Stimulated activated CD4-positive, alpha-beta T cell treated with anti-CD3 and anti-CD28 coated beads, Interleukin-4, amount 100 ng/mL, for 24 hours (primary cell): ENCODE measurements at regions not wholly inside any gene's neighbourhood (a gene's known extent, or its start where the extent isn't known, plus 50 kb on each side); places are given as distances from the start of the nearest gene placed in this dataset.

Experiments
- DNase-seq: peaks from one replicate; pipeline ENCODE4 v3.0.0-alpha.2; 2020

DNA sequence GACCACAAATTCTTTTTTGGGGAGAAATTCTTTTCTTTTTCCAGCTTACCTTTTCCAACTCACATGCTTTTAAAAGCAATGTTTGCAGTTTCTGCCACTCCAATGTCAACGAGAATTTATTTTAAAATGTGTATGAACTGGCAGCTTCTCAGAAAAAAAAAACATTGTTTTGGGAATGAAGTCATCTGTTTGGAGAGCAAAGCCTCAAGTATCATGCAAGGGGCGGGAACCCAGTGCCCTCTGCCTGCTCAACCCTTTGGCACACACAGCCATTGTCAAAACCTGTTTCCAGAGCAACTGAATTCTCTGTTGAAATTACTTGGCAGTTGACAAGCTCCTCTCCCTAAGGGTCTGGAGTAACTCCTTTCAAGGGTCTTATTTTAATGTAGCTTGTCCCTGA is 128.5 kb downstream of the QPCT start:
- DNase-seq: no peak

DNA sequence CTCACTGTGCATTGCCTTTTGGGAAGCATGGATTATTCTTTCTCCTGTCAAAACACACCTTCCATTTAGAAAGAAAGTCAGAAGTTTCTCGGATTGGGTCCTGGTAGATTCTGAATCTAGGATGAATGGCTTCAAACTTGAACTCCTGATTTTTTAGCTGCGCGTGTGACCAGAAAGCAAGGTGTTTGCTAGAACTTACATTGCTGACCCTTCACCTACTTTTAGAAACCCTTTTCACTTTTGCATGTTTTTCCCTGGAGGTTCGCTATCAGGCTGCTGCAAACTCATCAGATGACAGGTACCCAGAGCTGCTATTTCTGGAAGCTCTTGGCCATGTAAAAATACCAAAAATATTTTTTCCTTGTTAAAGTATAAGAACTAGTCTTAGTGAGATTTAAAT is 132.0 kb downstream of the QPCT start:
- no peak for DNase-seq

DNA sequence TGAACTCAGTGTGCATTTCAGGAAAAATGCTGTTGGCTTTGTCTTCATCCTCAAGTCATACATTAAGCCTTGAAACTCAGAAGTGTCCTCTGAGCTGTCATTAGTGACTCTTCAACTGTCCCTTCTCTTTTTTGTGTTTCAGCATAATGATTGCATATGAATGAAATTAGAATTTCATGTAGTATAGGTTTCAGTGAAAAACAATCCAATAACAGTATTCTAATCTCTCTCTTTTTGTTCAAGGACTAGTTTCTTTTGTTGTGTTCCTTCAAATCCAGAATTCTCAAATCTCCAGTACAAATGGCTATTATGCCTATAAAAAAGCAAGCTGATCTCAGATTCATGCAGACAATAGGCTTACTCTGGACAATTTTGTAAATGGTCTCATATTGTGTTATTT is 133.5 kb downstream of the QPCT start:
- DNase-seq: no peak

DNA sequence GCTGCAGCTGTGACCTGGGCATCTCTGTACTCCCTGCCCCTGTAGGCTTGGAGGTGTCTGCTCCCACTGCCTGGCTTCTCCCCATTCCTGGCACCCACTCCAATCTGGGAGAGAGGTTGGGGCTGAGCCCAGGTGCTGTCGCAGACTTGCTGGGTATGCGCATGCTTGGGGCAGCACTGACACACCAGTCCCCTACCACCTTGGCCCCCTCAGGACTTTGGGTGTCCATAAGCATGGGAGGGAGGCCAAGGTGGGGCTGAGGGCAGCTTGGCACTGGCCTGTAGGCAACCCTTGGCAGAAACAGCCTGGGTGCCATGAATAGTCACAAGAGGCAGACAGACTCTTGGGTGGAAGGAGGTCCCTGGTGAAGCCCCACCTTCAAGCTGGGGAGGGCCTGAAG is 136.8 kb downstream of the QPCT start:
- no peak for DNase-seq

DNA sequence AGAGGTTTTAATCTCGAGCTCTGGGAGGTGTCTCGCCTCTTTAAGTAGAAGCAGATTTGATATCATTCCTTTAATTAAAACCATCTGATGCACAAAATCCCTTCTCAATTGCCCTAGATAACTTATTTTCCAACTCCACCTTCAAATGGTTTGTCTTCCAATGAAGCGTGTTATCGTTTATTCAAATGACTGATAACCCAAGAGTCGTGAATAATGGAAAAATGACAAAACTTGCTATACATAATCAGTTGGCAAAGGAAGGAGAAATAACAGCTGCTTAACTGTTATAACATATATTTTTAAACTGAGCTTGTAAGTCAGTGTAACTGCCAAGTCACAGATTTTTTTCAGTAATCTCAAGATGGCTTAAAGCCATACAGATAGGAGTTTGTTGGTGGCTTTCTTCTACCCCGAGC is 144.6 kb downstream of the QPCT start:
- DNase-seq: no peak

DNA sequence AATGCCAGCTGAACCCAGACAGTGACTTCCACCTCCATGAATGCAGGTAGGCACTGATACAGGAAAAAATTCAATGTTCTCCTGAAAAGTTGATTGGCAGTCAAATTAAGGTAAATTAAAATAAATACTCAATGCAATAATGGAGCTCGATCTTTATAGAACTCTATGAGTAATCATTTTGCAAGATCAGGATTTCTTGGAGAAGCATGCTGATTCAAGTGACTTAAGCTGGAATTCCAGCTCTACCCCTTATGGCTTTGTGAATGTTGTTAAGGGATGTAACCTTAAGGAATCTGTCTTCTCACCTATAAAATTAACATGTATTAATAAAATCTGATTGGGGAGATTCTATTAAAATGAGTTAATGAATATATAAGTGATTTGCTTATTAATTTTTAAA is 145.1 kb downstream of the QPCT start:
- DNase-seq: no peak

DNA sequence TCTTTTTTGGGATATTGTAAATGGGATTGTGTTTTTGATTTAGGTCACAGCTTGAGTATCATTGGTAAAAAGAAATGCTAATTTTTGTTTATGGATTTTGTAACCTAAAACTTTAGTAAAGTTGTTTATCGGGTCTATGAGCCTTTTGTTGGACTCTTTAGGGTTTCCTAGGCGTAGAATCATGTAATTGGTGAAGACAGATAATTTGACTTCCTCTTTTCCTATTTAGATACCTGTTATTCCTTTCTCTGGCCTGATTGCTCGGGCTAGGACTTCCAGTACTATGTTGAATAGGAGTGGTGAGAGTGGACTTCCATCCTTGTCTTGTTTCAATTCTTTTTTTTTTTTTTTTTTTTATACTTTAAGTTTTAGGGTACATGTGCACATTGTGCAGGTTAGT is 149.0 kb downstream of the QPCT start:
- no peak for DNase-seq

DNA sequence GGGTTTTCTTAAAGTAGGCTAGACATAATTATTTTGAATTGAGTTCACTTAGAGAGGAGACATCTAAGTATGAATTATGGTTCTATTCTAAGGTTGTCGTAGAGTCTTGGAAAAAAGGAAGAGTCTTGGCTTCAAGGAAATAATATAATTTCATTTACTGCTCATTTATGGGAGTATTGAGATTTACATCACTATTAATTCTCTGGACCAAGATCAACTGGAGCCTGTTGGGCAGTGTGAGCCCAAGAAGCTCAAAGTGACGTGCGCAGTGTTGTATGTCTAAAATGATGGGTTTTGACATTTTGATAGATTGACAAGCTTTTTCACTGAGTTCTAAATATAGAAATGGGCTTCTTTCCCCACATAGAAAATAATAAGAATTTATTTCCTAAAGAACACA is 154.7 kb downstream of the QPCT start:
- DNase-seq: no peak

DNA sequence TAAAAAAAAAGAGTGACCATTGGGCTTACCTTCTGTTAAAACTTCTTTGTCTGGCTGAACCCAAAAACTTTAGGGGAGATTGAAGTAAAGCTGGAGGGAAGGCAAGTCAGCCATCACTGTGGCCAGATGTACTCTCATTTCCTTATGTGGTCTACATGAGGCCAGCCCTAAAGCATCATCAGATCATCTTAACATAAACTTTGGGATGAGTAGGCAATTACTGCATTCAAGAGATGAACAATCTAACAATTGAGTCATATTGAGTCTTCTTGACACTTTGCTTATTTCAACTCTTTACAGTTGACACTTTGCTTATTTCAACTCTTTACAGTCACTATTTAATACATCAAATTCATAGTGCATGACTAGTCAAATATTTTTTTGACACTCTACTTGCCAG is 155.6 kb downstream of the QPCT start:
- no peak for DNase-seq

DNA sequence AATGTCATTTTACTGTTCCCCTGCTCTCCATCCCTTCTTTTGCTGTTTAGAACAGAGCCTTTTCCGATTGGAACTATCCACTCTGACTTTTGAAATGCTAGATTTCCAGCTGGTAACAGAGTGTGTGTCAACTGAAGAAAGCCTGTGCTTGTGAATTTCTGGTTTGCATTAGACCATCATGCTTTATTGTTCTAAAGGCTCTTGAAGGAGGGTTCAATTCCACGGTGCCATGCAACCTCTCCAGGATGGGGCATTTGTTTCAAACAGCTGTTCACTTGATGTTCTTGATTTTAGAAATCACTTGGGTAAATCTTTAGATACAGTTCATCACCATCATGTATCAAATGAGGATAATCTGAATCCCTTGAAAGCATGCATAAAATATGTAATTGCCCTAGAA is 156.7 kb downstream of the QPCT start:
- no peak for DNase-seq

DNA sequence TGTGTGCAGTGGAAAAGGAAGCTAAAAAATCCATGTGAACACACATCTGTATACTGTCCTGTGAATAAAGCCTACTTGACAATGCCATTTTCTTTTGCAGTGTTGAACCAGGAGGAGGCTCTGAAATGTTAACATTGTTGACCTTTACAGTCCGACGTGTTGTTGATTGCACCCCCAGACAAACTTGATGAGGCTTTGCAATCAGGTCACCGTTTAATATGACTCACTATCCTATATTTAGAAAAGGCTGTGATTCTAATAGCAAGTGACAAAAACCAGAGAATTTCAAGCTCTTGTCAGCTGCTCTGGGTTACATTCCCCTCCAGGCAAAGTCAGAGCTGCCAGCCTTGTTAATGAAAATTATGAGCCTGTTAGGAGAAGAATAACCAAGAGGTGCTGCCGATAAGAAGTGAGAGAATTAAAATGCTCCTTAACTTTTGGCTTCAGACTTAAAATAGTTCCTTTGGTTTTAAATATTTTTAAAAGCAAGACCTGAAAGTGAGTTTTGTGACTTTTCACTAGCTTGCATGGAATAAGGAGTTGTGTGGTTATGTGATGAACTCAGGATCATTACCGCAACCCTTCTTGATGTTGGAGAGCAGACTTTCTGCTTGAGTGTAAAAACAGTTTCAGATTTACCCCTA is 162.1 kb downstream of the QPCT start:
- DNase-seq: no peak

DNA sequence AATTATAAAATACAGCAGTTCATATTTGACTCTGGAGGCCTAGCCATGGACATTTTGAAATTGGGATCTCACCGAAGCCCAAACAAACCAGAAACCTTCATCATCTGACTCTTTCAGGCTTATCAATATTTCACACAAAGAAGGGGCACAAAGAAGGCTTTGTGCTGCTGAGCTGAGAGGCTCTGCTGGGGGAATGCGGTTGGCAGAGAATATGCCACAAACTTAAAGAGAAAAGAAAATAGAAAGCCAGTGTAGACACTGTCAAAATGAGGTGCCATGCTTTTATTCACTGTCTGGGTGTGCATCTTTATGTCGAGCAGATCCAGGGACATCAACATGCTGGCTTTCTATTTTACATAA is 162.6 kb downstream of the QPCT start:
- no peak for DNase-seq

DNA sequence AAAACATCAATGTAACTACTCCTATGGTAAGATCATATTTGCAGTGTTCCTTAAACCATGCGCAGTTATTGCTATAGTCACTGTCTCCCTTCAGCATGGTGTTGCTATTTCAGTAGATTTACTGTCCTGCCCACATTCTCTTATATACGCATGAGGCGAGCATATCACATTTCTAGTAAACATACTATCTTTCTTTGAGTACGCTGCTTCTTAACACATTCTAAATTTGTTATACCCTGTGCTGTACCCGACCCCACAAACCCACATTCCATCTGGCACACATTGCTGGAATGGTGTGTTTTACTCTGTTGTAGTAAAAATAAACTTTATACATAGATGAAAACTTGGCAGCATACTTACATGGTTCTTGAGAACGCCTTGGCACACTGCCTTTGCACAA is 163.3 kb downstream of the QPCT start:
- no peak for DNase-seq

DNA sequence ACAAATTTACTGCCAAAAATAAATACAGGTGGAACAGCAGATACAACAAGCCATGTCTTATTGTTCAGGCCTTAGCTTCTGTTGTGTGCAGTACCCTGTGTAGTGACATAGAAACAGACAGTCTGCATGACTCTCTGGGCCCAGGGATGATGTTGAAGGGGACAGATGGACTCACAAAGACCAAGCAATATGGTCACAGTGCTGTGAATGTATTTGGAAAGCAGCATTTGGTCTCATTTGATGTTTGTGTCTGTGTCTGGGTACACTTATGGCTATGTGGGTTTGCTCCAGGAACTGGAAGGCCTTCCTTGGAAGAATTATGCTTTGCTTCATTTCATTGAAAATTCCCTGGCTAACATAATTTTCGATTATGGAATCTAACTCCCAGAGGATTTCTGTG is 158.5 kb downstream of the CDC42EP3 start:
- DNase-seq: no peak

DNA sequence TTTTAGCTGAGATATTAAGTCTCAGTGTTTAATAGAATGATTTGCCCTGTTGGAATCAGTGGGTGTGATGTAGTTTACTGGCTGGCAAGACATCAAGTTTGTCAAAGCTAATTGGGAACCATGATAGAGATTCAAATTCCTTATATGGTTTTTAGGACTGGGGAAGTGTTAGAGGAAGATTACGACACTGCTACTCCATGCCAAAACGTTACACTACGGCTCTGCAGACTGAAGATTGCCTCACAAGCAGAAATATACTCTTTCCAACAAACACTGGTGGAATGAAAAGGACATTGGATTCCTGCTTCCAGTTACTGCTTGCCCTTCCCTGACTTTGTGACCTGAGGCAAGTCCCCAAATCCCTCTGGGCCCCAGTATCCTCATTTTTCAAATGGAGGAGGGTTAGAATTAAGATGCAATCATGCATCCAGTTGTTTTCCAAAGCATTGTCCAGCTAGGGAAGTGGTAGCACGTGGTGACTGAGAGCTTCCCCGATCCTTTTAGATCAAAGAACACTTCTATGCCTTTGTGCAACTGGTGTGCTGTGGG is 147.6 kb downstream of the CDC42EP3 start:
- DNase-seq: no peak

DNA sequence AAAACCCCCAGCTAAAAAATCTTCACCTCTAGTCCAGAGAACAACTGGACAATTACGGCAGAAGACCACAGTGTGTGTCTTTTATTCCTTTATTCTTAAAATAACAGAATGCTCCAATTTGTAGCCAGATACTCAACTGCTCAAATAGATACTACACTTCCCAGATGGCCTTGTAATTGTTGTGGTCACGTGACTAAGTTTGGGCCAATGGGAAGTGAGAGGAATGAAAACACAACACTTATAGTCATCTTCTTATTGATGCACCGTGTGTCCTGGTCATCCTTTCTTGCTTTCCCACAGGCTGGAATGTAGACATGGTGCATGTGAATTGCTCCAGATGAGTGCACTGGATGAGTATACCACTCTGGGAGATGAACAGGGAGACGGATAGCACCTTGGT is 145.1 kb downstream of the CDC42EP3 start:
- DNase-seq: no peak

DNA sequence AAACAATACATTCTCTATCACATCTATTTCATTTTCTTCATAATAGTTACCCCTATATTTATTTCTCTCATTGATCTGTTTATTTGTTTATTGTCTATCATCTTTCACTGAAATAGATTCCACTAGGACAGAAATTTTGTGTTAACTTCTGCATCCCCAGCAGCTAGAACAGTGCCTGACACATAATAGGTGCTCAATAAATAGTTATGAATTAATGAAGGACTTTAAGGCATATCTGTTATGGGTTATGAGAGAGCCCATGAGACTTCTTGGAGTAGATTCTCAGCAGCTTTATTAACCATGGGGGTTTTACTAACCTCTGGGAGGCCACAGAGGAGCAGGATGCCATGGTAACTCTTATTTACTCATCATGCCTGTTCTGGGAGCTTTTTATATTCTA is 144.6 kb downstream of the CDC42EP3 start:
- DNase-seq: no peak

DNA sequence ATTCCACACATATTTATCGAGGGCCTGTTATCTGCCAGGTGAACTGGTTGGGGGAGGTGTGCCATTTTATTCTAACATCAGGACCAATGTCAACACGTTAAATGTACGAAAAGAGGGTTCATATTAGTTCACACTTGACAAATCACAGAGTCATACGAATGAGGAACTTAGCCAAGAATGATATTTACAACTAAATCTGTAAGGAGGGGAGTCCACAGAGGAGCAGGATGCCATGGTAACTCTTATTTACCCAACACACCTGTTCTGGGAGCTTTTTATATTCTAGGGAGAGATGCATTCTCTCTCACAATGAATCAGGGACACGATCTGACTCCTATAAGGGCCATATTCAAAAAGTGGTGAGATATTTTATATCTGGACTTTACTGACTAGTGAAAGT is 144.1 kb downstream of the CDC42EP3 start:
- no peak for DNase-seq

DNA sequence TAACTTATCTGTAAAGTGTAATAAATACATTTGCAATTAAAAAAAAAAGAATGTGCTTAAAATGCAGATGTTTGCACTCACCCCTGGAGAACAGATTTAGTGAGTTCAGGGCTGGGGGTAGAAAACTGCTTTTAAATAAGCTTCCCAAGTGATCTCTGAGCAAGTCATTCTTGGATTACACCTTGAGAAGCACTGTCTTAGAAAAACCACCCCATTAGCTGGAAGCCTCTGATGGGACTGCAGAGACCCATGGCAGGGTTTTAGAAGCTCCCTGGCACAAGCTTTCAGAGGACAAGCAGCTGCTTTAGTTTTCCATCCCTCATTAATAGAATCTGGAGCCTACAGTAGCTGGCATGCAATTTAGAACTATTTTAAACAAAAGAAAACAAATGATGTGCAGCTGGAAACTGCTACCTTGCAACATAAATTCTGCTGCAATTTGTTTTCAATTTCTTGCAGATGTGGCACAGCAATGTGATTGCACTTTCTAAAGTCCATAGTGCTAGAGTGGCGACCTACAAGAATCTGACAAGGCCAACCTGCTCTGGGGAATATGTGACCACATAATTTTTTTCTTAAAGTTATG is 141.5 kb downstream of the CDC42EP3 start:
- DNase-seq: no peak

DNA sequence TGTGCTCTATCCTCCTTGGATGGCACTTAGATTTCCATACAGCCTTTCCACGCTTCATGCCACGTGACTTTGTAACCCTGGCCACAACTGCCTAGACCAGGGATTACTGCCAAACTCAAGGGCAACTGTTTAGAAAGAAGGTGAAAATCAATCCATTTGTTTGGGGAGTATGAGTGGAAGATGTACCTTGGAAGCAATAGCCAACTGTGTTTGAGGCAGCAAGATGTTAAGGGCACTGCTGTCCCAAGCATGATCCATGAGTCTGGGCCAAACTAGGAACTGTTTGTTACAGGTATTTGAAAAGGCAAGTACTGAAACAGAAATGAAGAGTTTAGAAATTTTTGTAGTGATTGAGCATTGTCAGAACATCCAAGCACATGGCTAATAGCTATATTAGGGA is 138.9 kb downstream of the CDC42EP3 start:
- no peak for DNase-seq

DNA sequence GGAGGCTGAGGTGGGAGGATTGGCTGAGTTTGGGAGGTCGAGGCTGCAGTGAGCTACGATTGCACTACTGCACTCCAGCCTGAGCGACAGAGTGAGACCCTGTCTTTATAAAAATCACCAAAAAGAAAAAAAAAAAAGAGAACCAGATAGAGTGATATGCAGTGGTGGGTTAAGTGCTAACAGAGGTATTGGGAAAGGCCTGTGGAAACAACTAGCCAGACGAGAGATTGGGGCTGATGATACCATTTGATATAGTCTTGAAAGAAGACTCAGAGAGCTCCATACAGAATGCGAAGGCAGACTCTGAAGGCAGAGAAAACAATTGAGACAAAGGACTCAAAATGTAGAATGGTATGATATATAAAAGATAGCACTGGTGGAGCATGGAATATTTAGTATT is 134.1 kb downstream of the CDC42EP3 start:
- no peak for DNase-seq

DNA sequence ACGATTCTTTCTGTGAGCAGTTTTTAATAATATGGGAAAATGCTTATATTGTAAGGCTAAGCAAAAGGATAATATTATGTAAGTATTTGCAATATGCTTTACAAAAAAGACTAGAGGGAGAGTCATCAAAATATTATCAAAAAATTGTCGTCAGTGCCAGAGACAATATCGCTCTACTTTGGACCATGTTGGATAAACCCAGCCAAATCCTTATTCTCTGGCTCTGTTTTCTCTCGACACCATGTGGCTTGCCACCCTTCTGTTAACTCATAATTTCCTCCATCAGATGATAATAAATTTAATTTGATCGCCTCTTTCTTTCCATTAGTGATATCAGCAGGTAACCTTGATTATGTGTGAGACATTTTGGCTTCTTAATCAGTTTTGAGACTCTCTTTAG is 129.9 kb downstream of the CDC42EP3 start:
- DNase-seq: no peak

DNA sequence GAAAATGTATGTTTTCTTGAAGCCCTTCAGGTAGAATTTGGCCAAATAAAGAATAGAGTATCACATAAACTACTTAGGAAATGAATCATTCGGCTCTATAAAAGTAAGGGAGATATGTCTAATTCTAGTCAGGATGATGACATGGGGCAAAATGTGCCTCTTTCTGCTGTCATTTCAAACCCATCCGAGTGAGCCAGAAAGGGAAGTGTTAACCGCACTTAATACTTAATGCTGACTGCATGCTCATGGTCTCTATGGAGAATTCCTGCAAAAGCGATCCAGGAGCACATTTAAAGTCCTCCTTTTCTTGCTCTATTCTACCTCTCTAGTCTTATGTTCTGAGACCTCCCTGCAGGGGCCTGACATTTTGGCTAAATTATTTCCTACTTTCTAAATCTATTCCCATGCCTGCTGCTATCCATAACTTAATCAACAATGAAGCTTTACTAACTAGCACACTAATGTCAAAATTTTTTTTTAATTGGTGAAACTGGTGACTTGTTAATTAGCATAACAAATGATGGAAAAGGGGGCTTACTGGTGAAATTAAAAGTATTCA is 127.4 kb downstream of the CDC42EP3 start:
- no peak for DNase-seq

DNA sequence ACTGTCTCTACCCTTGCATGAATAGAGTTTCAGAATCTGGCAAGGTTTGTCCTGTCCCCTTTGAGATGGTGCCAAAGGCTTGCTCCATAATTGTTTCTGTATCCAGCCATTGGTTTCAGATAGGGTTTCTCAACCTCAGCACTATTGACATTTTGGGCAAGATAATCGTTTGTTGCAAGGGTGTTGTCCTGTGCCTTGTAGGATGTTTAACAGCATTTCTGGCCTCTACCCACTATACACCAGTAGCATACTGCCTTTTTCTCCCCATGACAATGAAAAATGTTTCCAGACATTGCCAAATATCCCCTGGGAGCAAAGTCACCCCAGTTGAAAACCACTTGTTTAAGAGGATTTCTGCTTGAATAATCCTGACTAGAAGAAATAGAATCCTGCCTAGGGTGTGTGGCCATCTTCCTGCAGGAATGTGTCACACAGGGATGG is 126.8 kb downstream of the CDC42EP3 start:
- no peak for DNase-seq

DNA sequence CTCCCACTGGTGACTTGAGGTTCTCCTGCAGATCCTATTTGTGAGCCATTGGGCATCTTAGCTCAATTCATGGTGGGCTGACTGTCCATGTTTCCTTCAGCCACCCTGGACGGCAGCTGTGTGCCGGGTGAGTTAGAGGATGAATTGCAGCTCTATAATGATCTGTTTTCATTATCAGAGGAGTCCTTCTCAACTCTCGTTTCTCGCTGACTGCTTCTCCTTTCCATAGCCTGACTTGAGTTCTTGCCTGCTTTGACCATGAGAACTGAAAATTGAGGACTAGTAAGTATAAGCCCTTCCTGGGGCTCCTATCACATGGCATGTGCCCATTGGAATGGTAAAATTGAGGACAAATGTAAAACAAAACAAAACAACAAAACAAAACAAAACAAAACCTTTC is 121.8 kb downstream of the CDC42EP3 start:
- no peak for DNase-seq
